ENCODE measurements at regions not wholly inside any gene's neighbourhood (a gene's known extent, or its start where the extent isn't known, plus 50 kb on each side); places are given as distances from the start of the nearest gene placed in this dataset.

DNA sequence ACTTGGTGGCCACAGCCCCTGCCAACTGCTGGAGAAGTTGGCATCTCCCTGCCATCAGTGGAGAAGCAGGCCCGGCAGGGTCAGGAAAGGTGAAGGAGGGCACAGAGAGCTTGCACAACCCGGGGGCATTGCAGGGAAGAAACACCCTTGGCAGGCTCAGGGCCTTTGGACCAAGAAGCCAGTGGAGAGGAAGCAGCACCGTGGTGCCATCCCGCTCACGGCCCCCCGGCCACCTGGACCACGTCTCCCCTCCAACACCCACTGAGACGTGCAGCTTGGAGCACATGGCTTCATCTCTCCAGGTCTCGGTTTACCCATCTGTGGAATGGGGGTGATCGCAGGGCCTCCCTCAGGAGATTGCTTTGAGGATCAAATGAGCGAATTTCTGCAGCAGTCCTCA lies 158.1 kb downstream of the RBFOX3 start:
- H3K9me3 ChIP-seq (ENCODE audit: control insufficient read depth, low read depth, low read length): no peaks in the 10 kb centered on the region
- H2BK5ac ChIP-seq (ENCODE audit: insufficient read length, low read length): no peak overlapping the region
- no peak overlapping the region for H2AK5ac ChIP-seq (ENCODE audit: insufficient read length, low read length)
- TF ChIP-seq, protein P1, sequence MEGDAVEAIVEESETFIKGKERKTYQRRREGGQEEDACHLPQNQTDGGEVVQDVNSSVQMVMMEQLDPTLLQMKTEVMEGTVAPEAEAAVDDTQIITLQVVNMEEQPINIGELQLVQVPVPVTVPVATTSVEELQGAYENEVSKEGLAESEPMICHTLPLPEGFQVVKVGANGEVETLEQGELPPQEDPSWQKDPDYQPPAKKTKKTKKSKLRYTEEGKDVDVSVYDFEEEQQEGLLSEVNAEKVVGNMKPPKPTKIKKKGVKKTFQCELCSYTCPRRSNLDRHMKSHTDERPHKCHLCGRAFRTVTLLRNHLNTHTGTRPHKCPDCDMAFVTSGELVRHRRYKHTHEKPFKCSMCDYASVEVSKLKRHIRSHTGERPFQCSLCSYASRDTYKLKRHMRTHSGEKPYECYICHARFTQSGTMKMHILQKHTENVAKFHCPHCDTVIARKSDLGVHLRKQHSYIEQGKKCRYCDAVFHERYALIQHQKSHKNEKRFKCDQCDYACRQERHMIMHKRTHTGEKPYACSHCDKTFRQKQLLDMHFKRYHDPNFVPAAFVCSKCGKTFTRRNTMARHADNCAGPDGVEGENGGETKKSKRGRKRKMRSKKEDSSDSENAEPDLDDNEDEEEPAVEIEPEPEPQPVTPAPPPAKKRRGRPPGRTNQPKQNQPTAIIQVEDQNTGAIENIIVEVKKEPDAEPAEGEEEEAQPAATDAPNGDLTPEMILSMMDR (conservative IDR thresholded peaks at IDR 0.05): no peak
- H3T11ph ChIP-seq (ENCODE audit: low read length): no peak overlapping the region
- no peaks in the 10 kb centered on the region for H3K27me3 ChIP-seq (ENCODE audit: insufficient read depth, low read length)
- H3K4me1 Mint-ChIP-seq: no peaks in the 10 kb centered on the region
- H3K4me2 ChIP-seq (ENCODE audit: insufficient read depth, insufficient read length, low read length): no peak overlapping the region
- no peak overlapping the region for H3K9ac ChIP-seq (ENCODE audit: extremely low read depth, insufficient read length, low read length)
- H3K27me3 Mint-ChIP-seq (ENCODE audit: low read depth): peaks cover 11% of the 10 kb centered on the region
- H2BK15ac ChIP-seq (ENCODE audit: low read depth, low read length): no peak overlapping the region
- no peak overlapping the region for H4K5ac ChIP-seq (ENCODE audit: insufficient read length, low read depth, low read length)
- WGBS (ENCODE audit: extremely low coverage, insufficient read length, low lambda C conversion rate): no CpG with 5 or more reads among the region's 11 CpGs
- DNase-seq: no peak
- no peaks in the 10 kb centered on the region for H3K23me2 ChIP-seq (ENCODE audit: insufficient read length, low read depth, low read length, poor library complexity, severe bottlenecking)
- no peaks in the 10 kb centered on the region for H3K4me1 ChIP-seq (ENCODE audit: insufficient read depth, low read length)
- H3K56ac ChIP-seq (ENCODE audit: insufficient read length, low read depth, low read length): no peak overlapping the region
- H4K91ac ChIP-seq (ENCODE audit: insufficient read length, low read depth, low read length): no peak overlapping the region
- no peak overlapping the region for H2BK20ac ChIP-seq (ENCODE audit: low read depth, low read length, poor library complexity, severe bottlenecking)
- H3K23ac ChIP-seq (ENCODE audit: insufficient read length, low read depth, low read length): no peak overlapping the region
- 0 out of 7 replicates have a peak, but pooled peaks cover 0 to 4% (median 0%) of the 10 kb centered on the region in 3 experiments for H3K36me3 Mint-ChIP-seq (ENCODE audit: insufficient read depth in 1 of 3, low read depth in 3 of 3)
- H2BK12ac ChIP-seq (ENCODE audit: insufficient read length, low read depth, low read length): no peak overlapping the region
- H3K27ac ChIP-seq (ENCODE audit: insufficient read length, low read depth, low read length): no peak overlapping the region
- H3K4ac ChIP-seq (ENCODE audit: low read depth, low read length): no peak overlapping the region
- H3K27ac Mint-ChIP-seq: no peak overlapping the region
- H4K20me1 ChIP-seq (ENCODE audit: control insufficient read depth, insufficient read depth, insufficient read length): no peaks in the 10 kb centered on the region
- H2AFZ ChIP-seq (ENCODE audit: low read length): no peak overlapping the region
- H4K8ac ChIP-seq (replicated peaks; ENCODE audit: insufficient read length, low read depth, low read length): no peak overlapping the region
- no peak overlapping the region for H3K18ac ChIP-seq (ENCODE audit: insufficient read length, low read depth, low read length)
- H2BK120ac ChIP-seq (ENCODE audit: low read depth, low read length, poor library complexity, severe bottlenecking): no peak overlapping the region
- no peak overlapping the region for H3K14ac ChIP-seq (ENCODE audit: insufficient read depth, low read length)
- peaks cover 2 to 3% of the 10 kb centered on the region in 2 experiments; a peak in 2 of 5 replicates for H3K9me3 Mint-ChIP-seq
- no peaks in the 10 kb centered on the region for H3K79me1 ChIP-seq (ENCODE audit: insufficient read depth, low read depth, low read length, poor library complexity, severe bottlenecking)
- H3K4me3 Mint-ChIP-seq: no peak overlapping the region
- H3K79me2 ChIP-seq (ENCODE audit: insufficient read depth, low read length): no peaks in the 10 kb centered on the region

All from H9 (cell line).